MM.1S (cell line): ENCODE measurements at regions not wholly inside any gene's neighbourhood (a gene's known extent, or its start where the extent isn't known, plus 50 kb on each side); places are given as distances from the start of the nearest gene placed in this dataset.

ENCODE experiments used
- DNase-seq: peaks from one replicate; pipeline ENCODE4 v3.0.0-alpha.2; 2015
- H2AFZ ChIP-seq: fragments of 300-600 bp; sonication (generic); 2 replicates; pipeline ENCODE4 v1.6.0; 2016; ENCODE audit warnings: antibody characterized with exemption, low read length
- H3F3A ChIP-seq: fragments of 300-600 bp; sonication (generic); 2 replicates; pipeline ENCODE4 v1.6.1; 2016; ENCODE audit warnings: mild to moderate bottlenecking, antibody characterized with exemption, low read length, moderate library complexity, mixed read lengths; ENCODE audit not compliant: insufficient read depth
- H3K27ac ChIP-seq: fragments of 300-600 bp; sonication (generic); 2 replicates; pipeline ENCODE4 v1.5.1; 2016; ENCODE audit warnings: mild to moderate bottlenecking, low read length
- H3K27me3 ChIP-seq: fragments of 300-600 bp; sonication (generic); replicated peaks from 2 replicates; pipeline ENCODE4 v1.6.0; 2016; ENCODE audit warnings: low read length; ENCODE audit not compliant: insufficient read depth
- H3K36me3 ChIP-seq: fragments of 300-600 bp; sonication (generic); replicated peaks from 2 replicates; pipeline ENCODE4 v1.6.1; 2016; ENCODE audit warnings: mild to moderate bottlenecking, low read length, mixed read lengths; ENCODE audit not compliant: insufficient read depth
- H3K4me1 ChIP-seq: fragments of 300-600 bp; sonication (generic); 2 replicates; pipeline ENCODE4 v1.6.1; 2016; ENCODE audit warnings: low read length, mixed read lengths
- H3K4me2 ChIP-seq: fragments of 300-600 bp; sonication (generic); 2 replicates; pipeline ENCODE4 v1.6.0; 2016; ENCODE audit warnings: low read depth, low read length
- H3K4me3 ChIP-seq: fragments of 300-600 bp; sonication (generic); 2 replicates; pipeline ENCODE4 v1.5.1; 2016; ENCODE audit warnings: low read length, mixed read lengths
- H3K79me2 ChIP-seq: fragments of 300-600 bp; sonication (generic); 2 replicates; pipeline ENCODE4 v1.6.1; 2016; ENCODE audit warnings: mixed run types, low read length, mixed read lengths
- H3K9ac ChIP-seq: fragments of 300-600 bp; sonication (generic); 2 replicates; pipeline ENCODE4 v1.6.1; 2016; ENCODE audit warnings: low read length, mixed read lengths
- H3K9me2 ChIP-seq: fragments of 300-600 bp; sonication (generic); replicated peaks from 2 replicates; pipeline ENCODE4 v1.6.1; 2016; ENCODE audit warnings: mild to moderate bottlenecking, low read length, mixed read lengths; ENCODE audit not compliant: insufficient read depth
- H3K9me3 ChIP-seq: fragments of 300-600 bp; sonication (generic); replicated peaks from 2 replicates; pipeline ENCODE4 v1.6.1; 2016; ENCODE audit warnings: mild to moderate bottlenecking, low read length, mixed read lengths; ENCODE audit not compliant: insufficient read depth
- H4K20me1 ChIP-seq: fragments of 300-600 bp; sonication (generic); 2 replicates; pipeline ENCODE4 v1.6.1; 2016; ENCODE audit warnings: mild to moderate bottlenecking, low read length, moderate library complexity, mixed read lengths; ENCODE audit not compliant: insufficient read depth
- EZH2 ChIP-seq: fragments of 300-600 bp; sonication (generic); optimal IDR thresholded peaks from 2 replicates; pipeline ENCODE3; 2017; ENCODE audit warnings: low read depth, mild to moderate bottlenecking, antibody characterized with exemption, low read length, mixed read lengths
- EZH2phosphoT487 ChIP-seq: fragments of 300-600 bp; sonication (generic); IDR thresholded peaks from 2 replicates; pipeline ENCODE4 v1.6.1; 2018; ENCODE audit warnings: antibody characterized with exemption, low read length
- TF ChIP-seq, protein P1 (sequence below): fragments of 300-600 bp; sonication (generic); IDR thresholded peaks from 2 replicates; pipeline ENCODE4 v1.5.1; 2016; ENCODE audit warnings: antibody characterized with exemption, low read length, mixed read lengths

- no peak for DNase-seq
- Histone ChIP-seq H4K20me1 (no peaks in the 10 kb centered on the region), H3F3A (no peaks in the 10 kb centered on the region), H3K9ac (no peak overlapping the region), H3K27me3 (no peaks in the 10 kb centered on the region), H3K9me3 (no peaks in the 10 kb centered on the region), H3K4me1 (no peaks in the 10 kb centered on the region), H3K4me2 (no peak overlapping the region), H3K27ac (no peak overlapping the region), H3K79me2 (no peaks in the 10 kb centered on the region), H3K4me3 (no peak overlapping the region), H3K9me2 (no peaks in the 10 kb centered on the region), H3K36me3 (no peaks in the 10 kb centered on the region), H2AFZ (no peak overlapping the region)
- TF ChIP-seq, protein P1, sequence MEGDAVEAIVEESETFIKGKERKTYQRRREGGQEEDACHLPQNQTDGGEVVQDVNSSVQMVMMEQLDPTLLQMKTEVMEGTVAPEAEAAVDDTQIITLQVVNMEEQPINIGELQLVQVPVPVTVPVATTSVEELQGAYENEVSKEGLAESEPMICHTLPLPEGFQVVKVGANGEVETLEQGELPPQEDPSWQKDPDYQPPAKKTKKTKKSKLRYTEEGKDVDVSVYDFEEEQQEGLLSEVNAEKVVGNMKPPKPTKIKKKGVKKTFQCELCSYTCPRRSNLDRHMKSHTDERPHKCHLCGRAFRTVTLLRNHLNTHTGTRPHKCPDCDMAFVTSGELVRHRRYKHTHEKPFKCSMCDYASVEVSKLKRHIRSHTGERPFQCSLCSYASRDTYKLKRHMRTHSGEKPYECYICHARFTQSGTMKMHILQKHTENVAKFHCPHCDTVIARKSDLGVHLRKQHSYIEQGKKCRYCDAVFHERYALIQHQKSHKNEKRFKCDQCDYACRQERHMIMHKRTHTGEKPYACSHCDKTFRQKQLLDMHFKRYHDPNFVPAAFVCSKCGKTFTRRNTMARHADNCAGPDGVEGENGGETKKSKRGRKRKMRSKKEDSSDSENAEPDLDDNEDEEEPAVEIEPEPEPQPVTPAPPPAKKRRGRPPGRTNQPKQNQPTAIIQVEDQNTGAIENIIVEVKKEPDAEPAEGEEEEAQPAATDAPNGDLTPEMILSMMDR, result no peak
- TF ChIP-seq EZH2phosphoT487, result no peak
- TF ChIP-seq EZH2, result no peak
Observed at GRCh38 chrX:143800150-143800549, 79.6 kb upstream of the SPANXN2 start.

DNA sequence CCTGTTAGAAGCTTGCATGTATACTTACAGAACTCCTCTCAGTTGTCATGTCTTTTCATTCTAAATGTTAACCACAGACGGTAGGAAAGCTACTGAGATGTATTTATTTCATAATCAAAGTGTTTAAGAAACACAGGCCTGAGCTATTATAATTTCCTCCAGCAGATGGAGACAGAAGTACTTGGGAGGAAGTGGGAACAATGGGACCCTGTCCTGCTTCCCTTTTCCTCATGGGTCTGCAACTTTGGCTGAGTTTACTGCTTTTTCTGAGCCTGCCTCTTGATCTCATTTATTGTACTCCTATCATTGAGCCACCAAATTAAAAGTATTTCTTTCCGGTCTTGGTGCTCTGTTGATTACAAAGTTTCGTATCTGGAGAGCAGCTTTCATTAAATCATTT is 67.7 kb upstream of the SPANXN2 start:
- Histone ChIP-seq H3F3A (no peaks in the 10 kb centered on the region), H3K4me1 (no peaks in the 10 kb centered on the region), H3K4me3 (no peak overlapping the region), H3K9me2 (no peaks in the 10 kb centered on the region), H3K79me2 (no peaks in the 10 kb centered on the region), H3K9me3 (no peaks in the 10 kb centered on the region), H4K20me1 (no peaks in the 10 kb centered on the region), H3K36me3 (no peaks in the 10 kb centered on the region), H3K4me2 (no peak overlapping the region), H3K27ac (no peak overlapping the region), H3K9ac (no peak overlapping the region), H2AFZ (no peak overlapping the region), H3K27me3 (no peaks in the 10 kb centered on the region)
- DNase-seq, result peak; percentile 16
- no peak for TF ChIP-seq EZH2phosphoT487
- TF ChIP-seq, protein P1, result peak; percentile 65

DNA sequence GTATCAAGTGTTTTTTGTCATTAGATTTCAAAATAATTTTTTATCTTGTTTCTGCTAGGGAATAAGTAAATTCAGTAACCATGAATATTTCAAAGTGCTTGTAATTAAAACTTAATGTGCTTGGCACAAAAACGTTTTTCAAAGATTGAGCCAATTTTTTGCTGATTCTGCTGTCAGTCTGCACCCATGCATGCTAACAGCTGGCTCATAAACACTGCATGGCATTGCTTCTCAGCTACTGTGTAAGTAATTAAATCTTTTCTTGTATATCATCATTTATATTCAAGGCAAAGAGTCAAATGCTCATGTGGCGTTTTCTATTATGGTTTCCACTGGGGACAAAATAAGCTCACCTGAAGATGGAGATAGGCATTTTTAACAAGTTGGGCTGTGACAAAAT is 66.8 kb upstream of the SPANXN2 start:
- no peaks in the 10 kb centered on the region for H3K9me2 ChIP-seq
- H3K9ac ChIP-seq, result no peak overlapping the region
- H3K79me2 ChIP-seq, result no peaks in the 10 kb centered on the region
- TF ChIP-seq EZH2 (no peak), EZH2phosphoT487 (no peak)
- TF ChIP-seq, protein P1, result no peak
- H3K27ac ChIP-seq, result no peak overlapping the region
- H2AFZ ChIP-seq, result no peak overlapping the region
- H3K4me1 ChIP-seq, result no peaks in the 10 kb centered on the region
- no peaks in the 10 kb centered on the region for H3K27me3 ChIP-seq
- no peak overlapping the region for H3K4me2 ChIP-seq
- no peaks in the 10 kb centered on the region for H3K36me3 ChIP-seq
- H3K9me3 ChIP-seq, result no peaks in the 10 kb centered on the region
- DNase-seq, result no peak
- no peaks in the 10 kb centered on the region for H4K20me1 ChIP-seq
- H3K4me3 ChIP-seq, result no peak overlapping the region
- no peaks in the 10 kb centered on the region for H3F3A ChIP-seq
